Spinal cord (tissue), 9 donors: ENCODE measurements at regions not wholly inside any gene's neighbourhood (a gene's known extent, or its start where the extent isn't known, plus 50 kb on each side); places are given as distances from the start of the nearest gene placed in this dataset.

ENCODE experiments used
- DNase-seq, 6 donors: peaks; one replicate each; pipeline versions ENCODE4 v3.0.0 to v3.0.0-alpha.2; 2013 to 2015; ENCODE audit warnings: low spot score in 6 of 6, low read depth in 4 of 6
- H3K27ac ChIP-seq: one replicate; pipeline ENCODE4 v1.5.1; 2013; ENCODE audit warnings: low read depth, low read length, control low read depth
- H3K27me3 ChIP-seq: one replicate; pipeline ENCODE4 v1.6.1; 2013; ENCODE audit warnings: low read length; ENCODE audit not compliant: control insufficient read depth, insufficient read depth
- H3K36me3 ChIP-seq: one replicate; pipeline ENCODE4 v1.6.1; 2013; ENCODE audit warnings: low read length; ENCODE audit not compliant: control insufficient read depth, insufficient read depth
- H3K4me1 ChIP-seq: one replicate; pipeline ENCODE4 v1.6.1; 2013; ENCODE audit warnings: low read length; ENCODE audit not compliant: control insufficient read depth, insufficient read depth
- H3K4me3 ChIP-seq: one replicate; pipeline ENCODE4 v1.5.1; 2013; ENCODE audit warnings: low read depth, low read length, control low read depth
- H3K9me3 ChIP-seq: one replicate; pipeline ENCODE4 v1.6.1; 2013; ENCODE audit warnings: low read length; ENCODE audit not compliant: control insufficient read depth, insufficient read depth
- WGBS: methylation state at CpG from one replicate; pipeline ENCODE4 v1.1.5; 2013; ENCODE audit warnings: missing lambda C conversion rate; ENCODE audit not compliant: insufficient coverage; 5-methylcytosine and 5-hydroxymethylcytosine counted together
- donor health status: healthy.

- no peaks in the 10 kb centered on the region for H3K27me3 ChIP-seq
- WGBS = 61% methylated on average over 5 of the region's 8 CpGs
- no peaks in the 10 kb centered on the region for H3K36me3 ChIP-seq
- H3K4me3 ChIP-seq = no peak overlapping the region
- no peak overlapping the region for H3K27ac ChIP-seq
- no peaks in the 10 kb centered on the region for H3K9me3 ChIP-seq
- DNase-seq = no peak
- H3K4me1 ChIP-seq = peaks cover 4% of the 10 kb centered on the region
These were observed 137.3 kb upstream of the SLC24A5 start for GRCh38 chr15:47983533-47983932.

DNA sequence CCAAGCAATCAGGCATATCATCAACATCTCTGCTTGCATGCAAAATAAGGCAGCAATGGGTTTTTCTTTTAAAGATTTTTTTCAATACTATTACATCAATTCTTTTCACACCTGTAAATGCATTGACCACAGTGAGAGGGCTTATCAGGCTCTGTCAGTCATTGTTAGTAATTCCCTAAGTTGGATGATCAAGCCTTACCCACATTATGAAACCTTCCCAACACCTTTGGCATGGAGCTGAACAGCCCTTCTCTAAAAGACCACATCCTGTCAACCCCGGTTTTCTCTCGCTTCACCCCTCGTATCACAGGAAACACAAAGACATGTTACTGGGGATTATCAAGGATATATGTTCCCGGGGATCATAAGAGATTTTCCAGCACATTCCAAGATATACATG is 135.2 kb upstream of the SLC24A5 start:
- no peak for DNase-seq
- no peaks in the 10 kb centered on the region for H3K36me3 ChIP-seq
- no CpG with 5 or more reads among the region's 4 CpGs for WGBS
- H3K27me3 ChIP-seq = no peaks in the 10 kb centered on the region
- H3K4me3 ChIP-seq = no peak overlapping the region
- peaks cover 6% of the 10 kb centered on the region for H3K4me1 ChIP-seq
- no peaks in the 10 kb centered on the region for H3K9me3 ChIP-seq
- H3K27ac ChIP-seq = no peak overlapping the region

GRCh38 chr15:47987461-47987860 is 133.3 kb upstream of the SLC24A5 start:
- H3K27ac ChIP-seq = peak overlapping the region; percentile 0
- no peak for DNase-seq
- no peaks in the 10 kb centered on the region for H3K36me3 ChIP-seq
- H3K4me1 ChIP-seq = peaks cover 6% of the 10 kb centered on the region
- no peaks in the 10 kb centered on the region for H3K27me3 ChIP-seq
- no CpG with 5 or more reads among the region's 4 CpGs for WGBS
- H3K9me3 ChIP-seq = no peaks in the 10 kb centered on the region
- no peak overlapping the region for H3K4me3 ChIP-seq

DNA sequence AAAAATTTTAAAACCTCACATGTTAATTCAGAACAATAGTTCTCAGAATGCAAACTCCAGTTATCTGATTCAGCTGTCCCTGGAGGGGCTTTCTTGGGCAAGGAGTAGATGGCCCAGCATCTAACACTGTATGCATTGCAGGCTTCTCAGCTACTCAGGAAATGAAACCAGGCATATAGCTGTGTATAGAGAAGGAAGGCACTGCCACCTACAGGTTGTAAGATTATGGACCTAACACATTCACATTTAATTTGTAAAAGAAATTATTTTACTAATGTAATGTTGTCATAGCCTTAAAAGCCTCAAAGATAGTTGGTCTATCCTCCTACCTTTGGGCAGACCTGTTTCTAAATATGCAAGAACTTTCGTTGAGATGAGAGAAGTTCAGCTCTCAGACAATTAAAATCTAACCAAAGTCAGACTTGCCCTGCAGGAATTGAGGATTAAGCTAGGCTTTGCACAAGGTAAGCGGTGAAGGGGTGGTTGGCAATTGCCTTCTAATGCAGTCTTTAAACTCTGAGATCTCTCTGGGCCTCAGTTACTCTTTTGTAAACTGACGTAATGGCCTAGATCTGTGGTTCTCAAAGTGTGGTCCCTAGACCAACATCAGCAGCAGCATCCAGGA is 132.8 kb upstream of the SLC24A5 start:
- Histone ChIP-seq H3K4me1 (peaks cover 6% of the 10 kb centered on the region), H3K9me3 (no peaks in the 10 kb centered on the region), H3K27me3 (no peaks in the 10 kb centered on the region), H3K27ac (peak overlapping the region; percentile 72), H3K4me3 (no peak overlapping the region), H3K36me3 (no peaks in the 10 kb centered on the region)
- DNase-seq = peak; percentile 55 to 95 (median 68)
- 94% methylated on average over 2 of the region's 3 CpGs for WGBS

DNA sequence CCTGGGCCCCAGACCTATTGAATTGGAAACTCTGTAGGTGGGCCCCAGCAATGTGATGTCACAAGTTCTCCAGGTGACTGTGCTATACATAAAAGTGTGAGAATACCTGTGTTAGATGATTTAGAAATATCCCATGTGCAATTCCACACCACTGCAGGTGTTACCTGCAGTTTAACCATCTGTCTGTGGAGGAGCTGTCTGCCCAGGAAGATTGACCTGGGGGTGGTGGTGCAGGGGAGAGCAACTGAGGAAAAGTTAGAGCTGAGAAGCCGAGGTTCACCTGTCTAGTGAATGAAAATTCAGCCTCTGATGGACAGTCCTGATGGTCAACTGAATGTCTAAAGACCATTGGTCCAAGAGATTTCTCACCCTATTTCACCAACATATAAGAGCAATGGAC is 132.2 kb upstream of the SLC24A5 start:
- no peaks in the 10 kb centered on the region for H3K9me3 ChIP-seq
- H3K36me3 ChIP-seq = no peaks in the 10 kb centered on the region
- H3K4me1 ChIP-seq = peaks cover 6% of the 10 kb centered on the region
- H3K27me3 ChIP-seq = no peaks in the 10 kb centered on the region
- H3K27ac ChIP-seq = peak overlapping the region; percentile 72
- DNase-seq = no peak
- no peak overlapping the region for H3K4me3 ChIP-seq
- WGBS = 100% methylated on average over 1 of the region's 1 CpG

GRCh38 chr15:47990821-47991220 is 130.0 kb upstream of the SLC24A5 start:
- Histone ChIP-seq H3K4me1 (peaks cover 6% of the 10 kb centered on the region), H3K27ac (peak overlapping the region; percentile 55), H3K36me3 (no peaks in the 10 kb centered on the region), H3K4me3 (no peak overlapping the region), H3K9me3 (no peaks in the 10 kb centered on the region), H3K27me3 (no peaks in the 10 kb centered on the region)
- WGBS = 85% methylated on average over 2 of the region's 2 CpGs
- DNase-seq = no peak

DNA sequence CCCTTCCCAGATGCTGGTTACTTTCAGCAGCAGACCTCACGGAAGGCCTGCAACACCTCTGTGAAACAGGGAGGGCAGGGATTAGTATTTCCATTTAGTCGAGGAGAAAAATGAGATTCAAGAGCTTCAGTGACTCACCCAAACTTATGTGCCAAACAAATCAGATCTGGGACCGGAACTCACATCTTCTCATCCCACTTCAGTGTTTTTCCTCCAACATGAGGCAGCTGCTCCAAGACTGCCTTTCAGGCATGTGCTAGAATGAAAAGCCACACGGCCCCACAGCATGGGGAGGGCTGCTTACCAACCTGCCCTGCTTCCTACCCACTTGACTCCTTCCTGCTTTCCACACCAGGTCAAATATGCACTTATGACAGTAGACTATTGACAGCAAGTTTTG is 129.4 kb upstream of the SLC24A5 start:
- Histone ChIP-seq H3K9me3 (no peaks in the 10 kb centered on the region), H3K36me3 (no peaks in the 10 kb centered on the region), H3K27me3 (no peaks in the 10 kb centered on the region), H3K27ac (peak overlapping the region; percentile 55), H3K4me3 (no peak overlapping the region), H3K4me1 (peaks cover 6% of the 10 kb centered on the region)
- WGBS = 94% methylated on average over 2 of the region's 4 CpGs
- DNase-seq = no peak

- Histone ChIP-seq H3K9me3 (no peaks in the 10 kb centered on the region), H3K27me3 (no peaks in the 10 kb centered on the region), H3K36me3 (no peaks in the 10 kb centered on the region), H3K4me1 (peaks cover 6% of the 10 kb centered on the region), H3K27ac (no peak overlapping the region), H3K4me3 (no peak overlapping the region)
- DNase-seq = no peak
- WGBS = 90% methylated on average over 3 of the region's 5 CpGs
These were observed 127.7 kb upstream of the SLC24A5 start for GRCh38 chr15:47993051-47993450.

DNA sequence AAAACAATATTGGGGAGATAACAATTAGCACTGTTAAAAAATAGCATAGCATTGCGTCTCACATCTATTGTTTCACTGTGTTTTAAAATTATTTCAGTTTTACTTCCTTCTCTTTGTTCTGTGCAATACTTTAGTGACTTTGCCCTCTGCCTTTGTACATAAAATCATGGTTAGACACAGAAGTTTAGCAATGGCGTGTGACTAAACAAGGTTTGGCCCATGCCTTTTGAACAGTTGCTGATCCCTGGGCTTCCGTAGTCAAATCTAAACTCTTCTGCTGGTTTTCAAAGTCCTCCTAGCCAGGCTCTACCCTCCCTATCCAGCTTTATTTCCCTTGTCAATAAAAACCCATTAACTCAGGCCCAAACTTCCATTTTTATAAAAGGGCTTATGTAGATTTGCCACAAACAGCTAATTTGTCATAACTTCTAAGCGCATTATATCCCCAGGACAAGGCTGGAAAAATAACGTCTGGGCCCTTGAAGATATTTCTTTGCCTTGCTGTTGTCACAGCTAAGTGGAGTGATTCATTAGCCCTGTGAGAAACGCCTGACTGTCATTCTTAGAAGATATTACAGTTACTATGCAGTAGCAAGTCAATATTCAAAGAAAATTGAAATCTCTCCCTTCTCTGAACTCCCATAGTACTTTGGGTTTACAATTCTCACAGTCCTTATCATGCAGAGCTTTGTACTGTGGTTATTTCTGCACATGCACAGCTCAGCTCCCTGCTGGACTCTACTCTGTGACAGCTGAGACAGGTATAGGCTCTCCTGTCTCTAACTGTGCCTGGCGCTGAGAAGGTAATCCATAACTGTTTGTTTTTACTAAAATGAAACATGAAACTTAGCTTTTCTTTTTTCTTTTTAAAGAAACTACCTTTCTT is 123.4 kb upstream of the SLC24A5 start:
- no peaks in the 10 kb centered on the region for H3K4me1 ChIP-seq
- no peaks in the 10 kb centered on the region for H3K9me3 ChIP-seq
- no peak overlapping the region for H3K4me3 ChIP-seq
- peak in 1 of 6 donors; percentile 13 for DNase-seq
- no peaks in the 10 kb centered on the region for H3K36me3 ChIP-seq
- no peaks in the 10 kb centered on the region for H3K27me3 ChIP-seq
- 100% methylated on average over 2 of the region's 7 CpGs for WGBS
- H3K27ac ChIP-seq = no peak overlapping the region

GRCh38 chr15:47998619-47999019 is 122.2 kb upstream of the SLC24A5 start:
- no peaks in the 10 kb centered on the region for H3K27me3 ChIP-seq
- DNase-seq = no peak
- H3K27ac ChIP-seq = no peak overlapping the region
- WGBS = 80% methylated on average over 1 of the region's 2 CpGs
- H3K4me3 ChIP-seq = no peak overlapping the region
- no peaks in the 10 kb centered on the region for H3K9me3 ChIP-seq
- H3K36me3 ChIP-seq = no peaks in the 10 kb centered on the region
- H3K4me1 ChIP-seq = no peaks in the 10 kb centered on the region
